Stomach (tissue), 4 donors: ENCODE measurements at regions not wholly inside any gene's neighbourhood (a gene's known extent, or its start where the extent isn't known, plus 50 kb on each side); places are given as distances from the start of the nearest gene placed in this dataset.

Experiments used
- POLR2AphosphoS5 ChIP-seq, 3 donors: sonication (generic); formaldehyde crosslinking; IDR thresholded peaks; one replicate each; pipeline ENCODE4 v1.6.1; 2016; ENCODE audit warnings: antibody characterized with exemption in 3 of 3
- TF ChIP-seq, protein P1 (sequence below), 7 experiments: fragments of 450-650 bp in 4 of 7; fragments of 200-600 bp in 3 of 7; sonication (generic) in 3 of 7; IDR thresholded peaks; one replicate each; pipeline ENCODE4 v1.5.1; 2016 to 2019; ENCODE audit warnings: antibody characterized with exemption in 7 of 7, control low read depth in 2 of 7, mild to moderate bottlenecking in 1 of 7

DNA sequence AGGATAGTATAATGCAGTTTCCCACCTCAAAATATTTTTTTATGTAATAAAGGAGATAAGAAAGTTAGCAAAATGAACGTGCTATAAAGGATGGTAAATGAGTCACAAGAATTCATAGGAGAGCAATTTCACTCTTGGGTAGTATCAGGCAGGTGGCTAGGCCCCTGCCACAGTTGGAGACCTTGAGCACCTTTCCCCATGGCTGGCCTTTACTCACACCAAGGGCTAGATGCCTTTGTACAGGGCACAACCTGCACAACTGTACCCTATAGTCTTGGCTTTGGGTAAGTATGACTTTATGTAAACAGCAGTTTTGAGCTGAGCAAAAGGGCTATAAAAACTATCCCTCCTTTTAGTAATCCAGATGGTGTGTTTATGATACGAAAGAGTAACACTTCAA, 85.1 kb downstream of the CTH start:
- TF ChIP-seq, protein P1, sequence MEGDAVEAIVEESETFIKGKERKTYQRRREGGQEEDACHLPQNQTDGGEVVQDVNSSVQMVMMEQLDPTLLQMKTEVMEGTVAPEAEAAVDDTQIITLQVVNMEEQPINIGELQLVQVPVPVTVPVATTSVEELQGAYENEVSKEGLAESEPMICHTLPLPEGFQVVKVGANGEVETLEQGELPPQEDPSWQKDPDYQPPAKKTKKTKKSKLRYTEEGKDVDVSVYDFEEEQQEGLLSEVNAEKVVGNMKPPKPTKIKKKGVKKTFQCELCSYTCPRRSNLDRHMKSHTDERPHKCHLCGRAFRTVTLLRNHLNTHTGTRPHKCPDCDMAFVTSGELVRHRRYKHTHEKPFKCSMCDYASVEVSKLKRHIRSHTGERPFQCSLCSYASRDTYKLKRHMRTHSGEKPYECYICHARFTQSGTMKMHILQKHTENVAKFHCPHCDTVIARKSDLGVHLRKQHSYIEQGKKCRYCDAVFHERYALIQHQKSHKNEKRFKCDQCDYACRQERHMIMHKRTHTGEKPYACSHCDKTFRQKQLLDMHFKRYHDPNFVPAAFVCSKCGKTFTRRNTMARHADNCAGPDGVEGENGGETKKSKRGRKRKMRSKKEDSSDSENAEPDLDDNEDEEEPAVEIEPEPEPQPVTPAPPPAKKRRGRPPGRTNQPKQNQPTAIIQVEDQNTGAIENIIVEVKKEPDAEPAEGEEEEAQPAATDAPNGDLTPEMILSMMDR (IDR thresholded peaks at IDR 0.05), result no peak
- no peak for TF ChIP-seq POLR2AphosphoS5 (IDR thresholded peaks at IDR 0.05)
